HepG2 (cell line): ENCODE measurements at regions not wholly inside any gene's neighbourhood (a gene's known extent, or its start where the extent isn't known, plus 50 kb on each side); places are given as distances from the start of the nearest gene placed in this dataset.

ENCODE experiments used
- ELF1 ChIP-seq: sonication (generic); formaldehyde crosslinking; IDR thresholded peaks from 2 replicates; pipeline ENCODE4 v1.4.0; 2020; ENCODE audit warnings: missing genetic modification reagents
- ETV5 ChIP-seq: IDR thresholded peaks from 2 replicates; pipeline ENCODE4 v1.6.1; 2018; ENCODE audit warnings: missing biosample characterization, missing genetic modification reagents, inconsistent platforms, borderline replicate concordance
- KLF13 ChIP-seq: sonication (generic); formaldehyde crosslinking; IDR thresholded peaks from 2 replicates; pipeline ENCODE4 v1.4.0; 2020; ENCODE audit warnings: mild to moderate bottlenecking, missing genetic modification reagents
- PTBP1 ChIP-seq: fragments of 200-400 bp; formaldehyde crosslinking; IDR thresholded peaks from 2 replicates; pipeline ENCODE4 v1.6.1; 2018; ENCODE audit warnings: low read length, low read depth; ENCODE audit not compliant: poor library complexity, severe bottlenecking
- RBFOX2 ChIP-seq: fragments of 200-400 bp; formaldehyde crosslinking; IDR thresholded peaks from 2 replicates; pipeline ENCODE4 v1.6.1; 2017; ENCODE audit warnings: low read depth, mild to moderate bottlenecking, low read length
- SALL2 ChIP-seq: sonication (generic); formaldehyde crosslinking; IDR thresholded peaks from 2 replicates; pipeline ENCODE4 v1.8.1; 2023; ENCODE audit warnings: mild to moderate bottlenecking, missing genetic modification reagents, inconsistent platforms
- TAF15 ChIP-seq: fragments of 200-400 bp; formaldehyde crosslinking; IDR thresholded peaks from one replicate; pipeline ENCODE4 v1.6.1; 2018; ENCODE audit warnings: mild to moderate bottlenecking, low read depth, low read length; ENCODE audit not compliant: poor library complexity, severe bottlenecking
- ZBTB39 ChIP-seq: sonication (generic); formaldehyde crosslinking; IDR thresholded peaks from 2 replicates; pipeline ENCODE4 v1.5.0; 2020; ENCODE audit warnings: missing genetic modification reagents
- ZBTB43 ChIP-seq: sonication (generic); formaldehyde crosslinking; conservative IDR thresholded peaks from 2 replicates; pipeline ENCODE4 v1.4.0; 2020; ENCODE audit warnings: missing genetic modification reagents
- ZBTB46 ChIP-seq: sonication (generic); formaldehyde crosslinking; IDR thresholded peaks from 2 replicates; pipeline ENCODE4 v1.4.0; 2020; ENCODE audit warnings: mild to moderate bottlenecking, missing genetic modification reagents, borderline replicate concordance
- ZNF160 ChIP-seq: sonication (generic); formaldehyde crosslinking; IDR thresholded peaks from 2 replicates; pipeline ENCODE4 v1.8.0; 2022; ENCODE audit warnings: mild to moderate bottlenecking, inconsistent platforms, missing genetic modification reagents
- ZNF256 ChIP-seq: sonication (generic); formaldehyde crosslinking; conservative IDR thresholded peaks from 2 replicates; pipeline ENCODE4 v1.4.0; 2020; ENCODE audit warnings: missing genetic modification reagents
- ZNF3 ChIP-seq: IDR thresholded peaks from 2 replicates; pipeline ENCODE4 v1.7.0; 2017; ENCODE audit warnings: inconsistent platforms
- ZNF644 ChIP-seq: IDR thresholded peaks from 2 replicates; pipeline ENCODE4 v1.6.1; 2016; ENCODE audit warnings: low read depth
- ZNF792 ChIP-seq: IDR thresholded peaks from 2 replicates; pipeline ENCODE4 v1.6.1; 2016
- ZNF839 ChIP-seq: sonication (generic); formaldehyde crosslinking; IDR thresholded peaks from 2 replicates; pipeline ENCODE4 v1.4.0; 2020; ENCODE audit warnings: missing genetic modification reagents, mild to moderate bottlenecking, borderline replicate concordance
- ZNF878 ChIP-seq: sonication (generic); formaldehyde crosslinking; IDR thresholded peaks from 2 replicates; pipeline ENCODE4 v1.8.1; 2023; ENCODE audit warnings: mild to moderate bottlenecking, missing genetic modification reagents, moderate library complexity
- ZSCAN30 ChIP-seq: sonication (generic); formaldehyde crosslinking; IDR thresholded peaks from 2 replicates; pipeline ENCODE4 v1.5.0; 2020; ENCODE audit warnings: mild to moderate bottlenecking, missing genetic modification reagents
- TF ChIP-seq, protein P1 (sequence below): sonication (generic); formaldehyde crosslinking; conservative IDR thresholded peaks from 2 replicates; pipeline ENCODE4 v1.8.0; 2022; ENCODE audit warnings: low read depth, missing genetic modification reagents
- TF ChIP-seq, protein P2 (sequence below): sonication (generic); formaldehyde crosslinking; IDR thresholded peaks from 2 replicates; pipeline ENCODE4 v1.4.0; 2020; ENCODE audit warnings: low read depth, mild to moderate bottlenecking, missing genetic modification reagents
- TF ChIP-seq, protein P3 (sequence below), 2 experiments: fragments of 450-650 bp in 1 of 2; sonication (generic) in 1 of 2; formaldehyde crosslinking; IDR thresholded peaks; 2 replicates each; pipeline versions ENCODE4 v1.5.0 to v1.8.0; 2020 to 2022; ENCODE audit warnings: mild to moderate bottlenecking in 1 of 2, missing genetic modification reagents in 1 of 2

DNA sequence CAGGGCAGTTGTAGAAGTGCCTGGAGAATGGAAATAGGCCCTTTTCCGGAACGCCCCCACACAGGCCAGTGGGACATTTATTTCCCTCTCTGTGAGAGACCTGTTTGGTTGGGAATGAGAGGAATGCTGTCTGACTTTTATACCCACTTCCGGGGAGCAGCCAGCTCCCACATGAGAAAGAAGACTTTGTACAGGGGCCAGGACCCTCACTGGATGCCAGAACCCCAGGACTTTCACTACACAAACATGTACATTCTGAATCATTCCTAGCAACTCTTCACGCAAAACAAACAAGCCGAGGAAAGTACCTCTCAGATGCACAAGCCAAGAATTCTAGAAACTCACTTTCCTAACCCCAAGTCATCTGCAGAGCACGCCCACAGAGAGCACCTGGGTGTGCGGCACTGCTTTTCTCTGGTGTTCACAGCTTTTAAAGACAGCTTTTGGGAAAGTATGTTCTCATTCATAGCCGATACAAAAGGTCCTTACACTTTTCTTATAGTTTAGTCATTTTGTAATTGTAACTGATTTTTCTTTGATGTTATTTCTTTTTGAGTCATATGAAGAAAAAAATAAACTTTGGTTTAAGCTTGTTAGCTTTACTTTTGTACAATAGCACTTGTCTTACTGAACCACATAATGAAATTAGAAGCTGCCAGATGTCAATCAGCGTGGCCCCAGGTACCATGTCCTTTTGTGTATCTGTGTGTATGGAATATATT is 856.1 kb upstream of the ID2 start (continued):
- TF ChIP-seq ETV5 (CRISPR knock-in tag), result peak; percentile 68; the same call in 1 of the 2 replicates
- peak; percentile 73 for TF ChIP-seq ELF1 (CRISPR knock-in tag)
- TF ChIP-seq, protein P1, sequence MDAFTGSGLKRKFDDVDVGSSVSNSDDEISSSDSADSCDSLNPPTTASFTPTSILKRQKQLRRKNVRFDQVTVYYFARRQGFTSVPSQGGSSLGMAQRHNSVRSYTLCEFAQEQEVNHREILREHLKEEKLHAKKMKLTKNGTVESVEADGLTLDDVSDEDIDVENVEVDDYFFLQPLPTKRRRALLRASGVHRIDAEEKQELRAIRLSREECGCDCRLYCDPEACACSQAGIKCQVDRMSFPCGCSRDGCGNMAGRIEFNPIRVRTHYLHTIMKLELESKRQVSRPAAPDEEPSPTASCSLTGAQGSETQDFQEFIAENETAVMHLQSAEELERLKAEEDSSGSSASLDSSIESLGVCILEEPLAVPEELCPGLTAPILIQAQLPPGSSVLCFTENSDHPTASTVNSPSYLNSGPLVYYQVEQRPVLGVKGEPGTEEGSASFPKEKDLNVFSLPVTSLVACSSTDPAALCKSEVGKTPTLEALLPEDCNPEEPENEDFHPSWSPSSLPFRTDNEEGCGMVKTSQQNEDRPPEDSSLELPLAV, result no peak
- no peak for TF ChIP-seq ZNF3
- TF ChIP-seq ZNF839 (CRISPR knock-in tag), result no peak
- TF ChIP-seq, protein P2, sequence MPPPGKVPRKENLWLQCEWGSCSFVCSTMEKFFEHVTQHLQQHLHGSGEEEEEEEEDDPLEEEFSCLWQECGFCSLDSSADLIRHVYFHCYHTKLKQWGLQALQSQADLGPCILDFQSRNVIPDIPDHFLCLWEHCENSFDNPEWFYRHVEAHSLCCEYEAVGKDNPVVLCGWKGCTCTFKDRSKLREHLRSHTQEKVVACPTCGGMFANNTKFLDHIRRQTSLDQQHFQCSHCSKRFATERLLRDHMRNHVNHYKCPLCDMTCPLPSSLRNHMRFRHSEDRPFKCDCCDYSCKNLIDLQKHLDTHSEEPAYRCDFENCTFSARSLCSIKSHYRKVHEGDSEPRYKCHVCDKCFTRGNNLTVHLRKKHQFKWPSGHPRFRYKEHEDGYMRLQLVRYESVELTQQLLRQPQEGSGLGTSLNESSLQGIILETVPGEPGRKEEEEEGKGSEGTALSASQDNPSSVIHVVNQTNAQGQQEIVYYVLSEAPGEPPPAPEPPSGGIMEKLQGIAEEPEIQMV (CRISPR knock-in tag), result no peak
- TF ChIP-seq ZNF644 (CRISPR knock-in tag), result 0 out of 2 replicates have a peak, but pooled peaks have one; percentile 36
- TF ChIP-seq ZNF878, result no peak
- TF ChIP-seq ZNF160 (CRISPR knock-in tag), result no peak
- TF ChIP-seq ZNF792 (CRISPR knock-in tag), result no peak
- no peak for TF ChIP-seq TAF15
- no peak for TF ChIP-seq PTBP1
- no peak for TF ChIP-seq ZNF256 (CRISPR knock-in tag)
- no peak for TF ChIP-seq SALL2 (CRISPR knock-in tag)
- TF ChIP-seq, protein P3, sequence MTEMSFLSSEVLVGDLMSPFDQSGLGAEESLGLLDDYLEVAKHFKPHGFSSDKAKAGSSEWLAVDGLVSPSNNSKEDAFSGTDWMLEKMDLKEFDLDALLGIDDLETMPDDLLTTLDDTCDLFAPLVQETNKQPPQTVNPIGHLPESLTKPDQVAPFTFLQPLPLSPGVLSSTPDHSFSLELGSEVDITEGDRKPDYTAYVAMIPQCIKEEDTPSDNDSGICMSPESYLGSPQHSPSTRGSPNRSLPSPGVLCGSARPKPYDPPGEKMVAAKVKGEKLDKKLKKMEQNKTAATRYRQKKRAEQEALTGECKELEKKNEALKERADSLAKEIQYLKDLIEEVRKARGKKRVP (CRISPR knock-in tag; IDR thresholded peaks at IDR 0.05), result no peak
- TF ChIP-seq KLF13, result no peak
- no peak for TF ChIP-seq RBFOX2
- TF ChIP-seq ZBTB39 (CRISPR knock-in tag), result no peak
- TF ChIP-seq ZBTB43, result no peak
- TF ChIP-seq ZSCAN30 (CRISPR knock-in tag), result no peak
- TF ChIP-seq ZBTB46 (CRISPR knock-in tag), result no peak
